GM23338 (cell line): ENCODE measurements at regions not wholly inside any gene's neighbourhood (a gene's known extent, or its start where the extent isn't known, plus 50 kb on each side); places are given as distances from the start of the nearest gene placed in this dataset.

Experiments
- CREB1 ChIP-seq: fragments of 250-450 bp; sonication (Bioruptor Pico); IDR thresholded peaks from 2 replicates; pipeline ENCODE4 v1.5.0; 2020; ENCODE audit warnings: low read depth, mild to moderate bottlenecking, moderate library complexity
- CTCF ChIP-seq, 2 experiments: fragments of 200-600 bp in 1 of 2; sonication (generic) in 1 of 2; conservative IDR thresholded peaks; 2 replicates each; pipeline versions ENCODE4 v1.5.1 to v1.6.1; 2016 to 2017; ENCODE audit warnings: antibody characterized with exemption in 2 of 2, low read depth in 2 of 2, mild to moderate bottlenecking in 2 of 2, moderate library complexity in 1 of 2
- EZH2 ChIP-seq: fragments of 200-600 bp; sonication (generic); IDR thresholded peaks from one replicate; pipeline ENCODE4 v1.8.0; 2017; ENCODE audit warnings: antibody characterized with exemption, mild to moderate bottlenecking, low read depth; ENCODE audit not compliant: unreplicated experiment
- EZH2phosphoT487 ChIP-seq: fragments of 200-600 bp; sonication (generic); IDR thresholded peaks from one replicate; pipeline ENCODE4 v1.8.1; 2018; ENCODE audit warnings: antibody characterized with exemption; ENCODE audit not compliant: unreplicated experiment
- POLR2AphosphoS5 ChIP-seq: IDR thresholded peaks from 2 replicates; pipeline ENCODE4 v1.6.1; 2016; ENCODE audit warnings: antibody characterized with exemption, low read depth

- TF ChIP-seq EZH2phosphoT487 (no peak), CTCF (conservative IDR thresholded peaks at IDR 0.05; ENCODE audit: low read depth in 2 of 2) (no peak), POLR2AphosphoS5 (no peak), EZH2 (no peak), CREB1 (CRISPR knock-in tag) (no peak)
These were observed 735.6 kb upstream of the MBL2 start for GRCh38 chr10:53508197-53508596.
